Motor neuron (in vitro differentiated cells): ENCODE measurements at regions not wholly inside any gene's neighbourhood (a gene's known extent, or its start where the extent isn't known, plus 50 kb on each side); places are given as distances from the start of the nearest gene placed in this dataset.
A peak's percentile ranks its signal among the peaks of the same experiment; 100 is the strongest.

Experiments
- ATAC-seq, 8 experiments: fragments of 200-7000 bp; cut with Tn5 transposase; replicated peaks in 6 of 8; 2 replicates each; pipeline ENCODE4 v1.8.0; 2021; ENCODE audit warnings: mild to moderate bottlenecking in 8 of 8, moderate library complexity in 8 of 8
- H3K27ac ChIP-seq, 2 donors: fragments of 250-450 bp; sonication (Bioruptor Pico); 2 replicates each; pipeline ENCODE4 v1.9.0; 2021; ENCODE audit warnings: antibody characterized with exemption in 2 of 2, mild to moderate bottlenecking in 2 of 2, moderate library complexity in 1 of 2
- H3K4me1 ChIP-seq, 2 donors: fragments of 250-450 bp; sonication (Bioruptor Pico); replicated peaks in 1 of 2; 2 replicates each; pipeline ENCODE4 v1.6.1; 2021; ENCODE audit warnings: antibody characterized with exemption in 2 of 2, mild to moderate bottlenecking in 2 of 2, moderate library complexity in 1 of 2
- H3K4me3 ChIP-seq, 5 donors: fragments of 250-450 bp; sonication (Bioruptor Pico); 2 replicates each; pipeline ENCODE4 v1.9.0; 2021; ENCODE audit warnings: antibody characterized with exemption in 5 of 5, mild to moderate bottlenecking in 5 of 5, moderate library complexity in 4 of 5
- WGBS, 10 experiments: fragments of 450-650 bp; shearing (Covaris generic); methylation state at CpG; one replicate each; pipeline ENCODE4 v1.0.0; 2022; 5-methylcytosine and 5-hydroxymethylcytosine counted together
- in situ Hi-C, 9 experiments: fragments of 400-800 bp; cut with MboI; loops; one replicate each; pipeline ENCODE4 v1.15.0; 2021; ENCODE audit warnings: low sequenced_read_pairs in 9 of 9, low pct_unique_long_range_greater_than_20kb in 2 of 9; ENCODE audit not compliant: unreplicated experiment in 9 of 9

GRCh38 chr21:35367553-35367952 is 318.5 kb upstream of the RUNX1 start:
- ATAC-seq, result peak in 4 of 8 experiments; percentile 45 to 98 (median 66)
- 48 to 73% (median 55%) methylated on average over 2 to 4 of the region's 4 CpGs; no CpG with 5 or more reads in 1 of the 10 experiments for WGBS, 10 experiments
- Histone ChIP-seq H3K27ac (no peak overlapping the region), H3K4me3 (no peak overlapping the region), H3K4me1 (no peaks in the 10 kb centered on the region)
- in situ Hi-C loops, result no loop called here

DNA sequence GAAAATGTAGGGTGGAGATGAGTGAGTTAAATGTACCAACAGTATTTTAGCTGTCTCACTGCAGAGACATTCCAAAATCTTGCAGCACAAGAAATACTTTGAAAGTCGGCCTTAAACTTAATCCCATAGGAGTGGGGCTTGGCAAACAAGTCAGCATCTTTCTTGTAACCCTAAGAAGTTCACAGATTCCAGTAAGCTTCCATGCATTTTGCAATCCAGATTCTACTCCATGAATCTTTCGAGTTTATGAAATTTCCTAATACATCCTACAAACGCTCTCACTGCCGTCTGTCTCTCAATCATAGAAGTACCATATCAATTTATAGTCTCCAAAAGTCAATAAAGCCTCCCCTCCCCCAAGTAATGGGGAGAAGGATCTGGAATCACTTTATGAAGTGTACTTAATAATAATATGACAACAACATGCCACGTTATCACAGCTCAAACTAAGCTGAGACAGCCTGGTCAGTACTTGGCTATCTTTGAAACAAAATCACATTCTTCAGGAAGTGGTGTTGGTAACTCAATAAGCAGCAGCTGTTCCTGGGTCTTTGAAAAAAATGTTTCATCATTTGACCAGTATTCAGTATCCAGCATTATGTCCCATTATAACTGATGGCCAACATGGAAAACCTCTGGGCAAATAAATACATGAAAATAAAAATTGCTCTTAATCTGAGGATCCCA is 317.4 kb upstream of the RUNX1 start:
- 7 to 100% (median 76%) methylated on average over 1 to 5 of the region's 5 CpGs for WGBS, 10 experiments
- Histone ChIP-seq H3K4me1 (no peaks in the 10 kb centered on the region), H3K27ac (no peak overlapping the region), H3K4me3 (no peak overlapping the region)
- in situ Hi-C loops, result no loop called here
- ATAC-seq, result peak in 4 of 8 experiments; percentile 11 to 61 (median 32)

GRCh38 chr21:35363458-35363857 is 314.4 kb upstream of the RUNX1 start:
- Histone ChIP-seq H3K4me1 (no peaks in the 10 kb centered on the region), H3K27ac (no peak overlapping the region), H3K4me3 (no peak overlapping the region)
- WGBS, 10 experiments, result 60 to 100% (median 85%) methylated on average over 1 to 4 of the region's 6 CpGs; no CpG with 5 or more reads in 5 of the 10 experiments
- in situ Hi-C loops, result no loop called here
- no peak for ATAC-seq

DNA sequence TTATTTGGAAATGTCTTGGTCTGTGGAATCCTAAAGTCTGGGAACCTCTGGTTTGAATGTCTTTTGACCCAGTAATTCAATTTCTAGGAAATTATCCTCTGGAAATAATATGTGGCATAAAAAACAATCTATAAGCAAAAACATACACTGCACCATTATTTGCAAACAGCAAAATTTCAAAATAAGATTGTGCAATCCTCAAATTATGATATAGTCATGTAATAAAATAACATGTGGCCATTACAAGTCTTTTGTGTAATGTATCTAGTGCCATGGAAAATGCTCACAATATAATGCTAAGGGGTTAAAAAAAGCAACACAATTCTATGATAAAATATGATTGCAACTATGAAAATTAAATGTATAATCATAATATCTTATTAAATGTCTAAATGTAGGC is 312.9 kb upstream of the RUNX1 start:
- Histone ChIP-seq H3K4me3 (no peak overlapping the region), H3K27ac (no peak overlapping the region), H3K4me1 (no peaks in the 10 kb centered on the region)
- in situ Hi-C loops, result no loop called here
- ATAC-seq, result no peak

- H3K4me3 ChIP-seq, result no peak overlapping the region
- no peaks in the 10 kb centered on the region for H3K4me1 ChIP-seq
- WGBS, 10 experiments, result 59 to 100% (median 81%) methylated on average over 1 to 6 of the region's 6 CpGs
- H3K27ac ChIP-seq, result no peak overlapping the region
- in situ Hi-C loops, result no loop called here
- ATAC-seq, result no peak
Measured at GRCh38 chr21:35360870-35361570, 311.9 kb upstream of the RUNX1 start.

DNA sequence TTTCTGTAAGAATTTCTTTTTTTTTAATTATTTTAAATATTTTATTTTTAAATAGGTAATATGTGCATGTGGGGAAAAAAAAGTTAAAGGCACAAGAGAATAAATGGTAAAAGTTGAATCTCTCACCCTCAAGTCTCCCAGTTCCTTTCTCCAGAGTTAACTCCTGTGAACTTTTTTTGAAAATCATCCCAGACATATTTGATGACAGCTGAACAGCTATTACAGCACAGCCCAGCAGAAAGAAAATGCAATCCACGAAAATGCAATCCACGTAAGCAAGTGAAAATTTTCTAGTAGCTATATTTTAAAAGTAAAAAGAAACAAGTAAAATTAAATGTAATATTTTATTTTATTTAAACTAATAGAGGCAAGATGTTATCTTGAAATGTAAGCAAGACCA is 310.0 kb upstream of the RUNX1 start:
- WGBS, 10 experiments, result 40 to 100% (median 76%) methylated on average over 1 to 2 of the region's 2 CpGs
- in situ Hi-C loops, result no loop called here
- no peak for ATAC-seq
- Histone ChIP-seq H3K27ac (no peak overlapping the region), H3K4me3 (no peak overlapping the region), H3K4me1 (no peaks in the 10 kb centered on the region)

GRCh38 chr21:35358008-35358407 is 308.9 kb upstream of the RUNX1 start:
- Histone ChIP-seq H3K4me3 (no peak overlapping the region), H3K27ac (no peak overlapping the region), H3K4me1 (no peaks in the 10 kb centered on the region)
- no peak for ATAC-seq
- in situ Hi-C loops, result no loop called here
- WGBS, 10 experiments, result 7 to 79% (median 66%) methylated on average over 1 to 2 of the region's 2 CpGs; no CpG with 5 or more reads in 1 of the 10 experiments

DNA sequence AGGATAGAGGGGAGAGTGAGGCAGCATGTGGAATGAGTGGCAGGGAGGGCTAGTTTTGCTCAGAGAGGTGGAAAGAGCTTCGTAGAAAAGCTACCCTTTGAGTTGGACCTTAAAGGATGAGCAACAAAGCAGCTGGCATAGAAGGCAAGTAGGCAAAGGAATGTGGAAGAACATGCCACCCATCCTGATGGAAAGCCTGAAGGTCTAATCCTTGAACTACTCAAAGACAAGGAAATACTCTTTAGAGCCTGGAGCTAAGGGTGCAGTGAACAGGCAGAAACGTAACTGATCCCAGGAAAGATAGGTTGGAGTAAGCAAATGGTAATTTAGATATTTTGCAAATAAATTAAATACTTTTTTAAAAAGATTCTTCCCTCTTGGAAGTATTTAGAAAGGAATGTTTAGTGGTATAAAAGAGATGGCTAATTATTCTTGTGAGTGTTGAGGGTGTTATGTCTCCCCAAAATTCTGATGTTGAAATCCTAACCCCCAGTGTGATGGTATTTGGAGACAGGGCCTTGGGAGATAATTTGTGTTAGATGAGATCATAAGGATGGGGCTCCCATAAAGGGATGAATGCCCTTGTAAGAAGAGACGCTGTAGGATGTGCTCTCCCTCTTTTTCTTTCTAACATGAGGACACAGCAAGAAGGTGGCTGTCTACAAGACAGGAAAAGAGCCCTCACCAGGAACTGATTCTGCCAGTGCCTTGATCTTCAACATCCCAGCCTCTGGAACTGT is 308.1 kb upstream of the RUNX1 start:
- Histone ChIP-seq H3K4me1 (no peaks in the 10 kb centered on the region), H3K27ac (no peak overlapping the region), H3K4me3 (no peak overlapping the region)
- in situ Hi-C loops, result no loop called here
- 50 to 94% (median 80%) methylated on average over 1 to 3 of the region's 3 CpGs; no CpG with 5 or more reads in 1 of the 10 experiments for WGBS, 10 experiments
- no peak for ATAC-seq

DNA sequence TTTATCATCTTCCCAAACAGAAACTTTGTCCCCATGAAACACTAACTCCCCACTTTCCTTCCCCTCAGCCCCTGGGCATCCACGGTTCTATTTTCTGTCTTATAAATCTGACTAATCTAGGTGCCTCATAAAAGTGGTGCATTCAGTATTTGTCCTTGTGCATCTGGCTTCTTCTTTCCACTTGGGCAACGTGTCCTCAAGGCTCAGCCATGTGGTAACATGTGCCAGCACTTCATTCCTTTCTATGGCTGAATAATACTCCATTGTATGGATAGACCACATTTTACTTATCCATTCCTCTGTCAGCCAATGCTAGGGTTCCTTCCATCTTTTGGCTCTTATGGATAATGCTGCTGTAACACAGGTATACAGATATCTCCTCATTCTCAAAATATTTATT is 305.0 kb upstream of the RUNX1 start:
- Histone ChIP-seq H3K4me1 (no peaks in the 10 kb centered on the region), H3K27ac (no peak overlapping the region), H3K4me3 (no peak overlapping the region)
- ATAC-seq, result no peak
- WGBS, 10 experiments, result 65 to 86% (median 73%) methylated on average over 1 to 2 of the region's 2 CpGs; no CpG with 5 or more reads in 3 of the 10 experiments
- in situ Hi-C loops, result no loop called here

DNA sequence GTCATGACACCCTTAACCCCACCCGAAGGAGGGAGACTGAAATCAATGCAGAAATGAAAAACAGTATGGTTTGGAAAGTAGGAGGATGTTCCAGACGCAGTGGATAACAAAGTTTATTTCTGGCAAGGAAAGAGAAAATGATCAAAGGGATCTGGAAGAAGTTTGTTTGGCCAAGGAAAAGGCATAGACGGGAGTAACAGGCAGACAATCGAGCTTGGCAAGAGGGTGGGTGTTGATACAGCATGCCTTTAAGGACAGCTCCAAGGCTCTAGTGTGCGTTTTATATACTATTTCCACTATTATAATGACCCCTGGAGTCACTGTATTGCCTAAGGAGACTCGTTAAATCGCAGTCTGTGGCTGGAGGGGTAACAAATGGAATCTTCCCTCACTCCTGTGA is 303.7 kb upstream of the RUNX1 start:
- no peak overlapping the region for H3K27ac ChIP-seq
- 33 to 93% (median 80%) methylated on average over 1 to 6 of the region's 7 CpGs for WGBS, 10 experiments
- H3K4me3 ChIP-seq, result no peak overlapping the region
- ATAC-seq, result no peak
- H3K4me1 ChIP-seq, result no peaks in the 10 kb centered on the region
- in situ Hi-C loops, result no loop called here

- Histone ChIP-seq H3K4me1 (no peaks in the 10 kb centered on the region), H3K27ac (no peak overlapping the region), H3K4me3 (no peak overlapping the region)
- WGBS, 10 experiments, result 0 to 100% (median 87%) methylated on average over 1 to 4 of the region's 4 CpGs; no CpG with 5 or more reads in 2 of the 10 experiments
- in situ Hi-C loops, result no loop called here
- peak in 2 of 8 experiments; percentile 35 to 45 for ATAC-seq
Measured at GRCh38 chr21:35352066-35352770, 303.1 kb upstream of the RUNX1 start.

- in situ Hi-C loops, result no loop called here
- Histone ChIP-seq H3K4me3 (no peak overlapping the region), H3K4me1 (no peaks in the 10 kb centered on the region), H3K27ac (no peak overlapping the region)
- 80 to 100% (median 90%) methylated on average over 1 of the region's 1 CpG; no CpG with 5 or more reads in 6 of the 10 experiments for WGBS, 10 experiments
- no peak for ATAC-seq
Measured at GRCh38 chr21:35351434-35351833, 302.3 kb upstream of the RUNX1 start.

- Histone ChIP-seq H3K27ac (no peak overlapping the region), H3K4me1 (no peaks in the 10 kb centered on the region), H3K4me3 (no peak overlapping the region)
- 0 to 83% (median 46%) methylated on average over 1 to 2 of the region's 2 CpGs; no CpG with 5 or more reads in 1 of the 10 experiments for WGBS, 10 experiments
- in situ Hi-C loops, result no loop called here
- no peak for ATAC-seq
Measured at GRCh38 chr21:35350965-35351364, 301.9 kb upstream of the RUNX1 start.
